ENCODE measurements at regions not wholly inside any gene's neighbourhood (a gene's known extent, or its start where the extent isn't known, plus 50 kb on each side); places are given as distances from the start of the nearest gene placed in this dataset.

DNA sequence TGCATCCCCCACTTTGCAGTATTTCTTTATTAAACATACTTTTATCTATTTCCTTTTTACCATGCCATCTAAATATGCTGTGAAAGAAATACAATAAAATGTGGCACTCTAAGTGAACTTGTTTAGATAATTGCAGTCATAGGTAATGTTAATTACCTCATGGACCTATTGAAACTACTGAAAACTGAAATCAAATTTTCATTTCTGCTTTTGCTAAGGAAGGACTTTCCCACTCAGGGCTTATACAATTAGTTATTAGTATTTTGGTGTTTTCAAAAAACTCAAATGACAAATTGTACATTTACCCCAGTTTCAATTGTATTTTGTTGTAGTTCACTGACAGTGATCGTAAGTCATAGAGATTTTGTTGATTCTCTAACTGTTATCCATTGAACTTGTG is 88.4 kb downstream of the ID4 start:
- TF ChIP-seq, protein P1, sequence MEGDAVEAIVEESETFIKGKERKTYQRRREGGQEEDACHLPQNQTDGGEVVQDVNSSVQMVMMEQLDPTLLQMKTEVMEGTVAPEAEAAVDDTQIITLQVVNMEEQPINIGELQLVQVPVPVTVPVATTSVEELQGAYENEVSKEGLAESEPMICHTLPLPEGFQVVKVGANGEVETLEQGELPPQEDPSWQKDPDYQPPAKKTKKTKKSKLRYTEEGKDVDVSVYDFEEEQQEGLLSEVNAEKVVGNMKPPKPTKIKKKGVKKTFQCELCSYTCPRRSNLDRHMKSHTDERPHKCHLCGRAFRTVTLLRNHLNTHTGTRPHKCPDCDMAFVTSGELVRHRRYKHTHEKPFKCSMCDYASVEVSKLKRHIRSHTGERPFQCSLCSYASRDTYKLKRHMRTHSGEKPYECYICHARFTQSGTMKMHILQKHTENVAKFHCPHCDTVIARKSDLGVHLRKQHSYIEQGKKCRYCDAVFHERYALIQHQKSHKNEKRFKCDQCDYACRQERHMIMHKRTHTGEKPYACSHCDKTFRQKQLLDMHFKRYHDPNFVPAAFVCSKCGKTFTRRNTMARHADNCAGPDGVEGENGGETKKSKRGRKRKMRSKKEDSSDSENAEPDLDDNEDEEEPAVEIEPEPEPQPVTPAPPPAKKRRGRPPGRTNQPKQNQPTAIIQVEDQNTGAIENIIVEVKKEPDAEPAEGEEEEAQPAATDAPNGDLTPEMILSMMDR (IDR thresholded peaks at IDR 0.05): no peak
- TF ChIP-seq EP300 (IDR thresholded peaks at IDR 0.05) (no peak), POLR2AphosphoS5 (IDR thresholded peaks at IDR 0.05) (no peak), POLR2A (IDR thresholded peaks at IDR 0.05) (no peak)
